ENCODE measurements at regions not wholly inside any gene's neighbourhood (a gene's known extent, or its start where the extent isn't known, plus 50 kb on each side); places are given as distances from the start of the nearest gene placed in this dataset.

DNA sequence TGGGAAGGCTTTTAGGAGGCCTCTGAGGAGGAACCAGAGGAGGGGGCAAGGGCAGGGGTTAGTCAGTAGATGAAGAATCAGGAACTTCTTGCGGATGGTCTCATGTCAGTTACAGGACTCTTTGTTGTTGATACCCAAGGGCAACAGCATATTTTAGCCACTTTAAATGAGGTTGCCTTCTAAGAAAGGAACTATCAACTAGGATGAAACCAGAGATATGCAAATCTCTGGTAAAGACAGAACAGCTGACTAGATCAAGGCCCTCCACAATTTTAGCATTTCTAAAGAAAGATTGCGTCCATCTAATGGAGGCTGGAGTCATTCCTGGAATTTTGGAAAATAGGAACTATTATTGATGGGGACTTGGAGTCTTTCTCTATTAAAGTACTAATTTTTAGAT is 57.7 kb upstream of the KLF4 start:
- intact Hi-C loops (cut with DNase I): no loop called here
- 100% methylated on average over 2 of the region's 2 CpGs for WGBS

DNA sequence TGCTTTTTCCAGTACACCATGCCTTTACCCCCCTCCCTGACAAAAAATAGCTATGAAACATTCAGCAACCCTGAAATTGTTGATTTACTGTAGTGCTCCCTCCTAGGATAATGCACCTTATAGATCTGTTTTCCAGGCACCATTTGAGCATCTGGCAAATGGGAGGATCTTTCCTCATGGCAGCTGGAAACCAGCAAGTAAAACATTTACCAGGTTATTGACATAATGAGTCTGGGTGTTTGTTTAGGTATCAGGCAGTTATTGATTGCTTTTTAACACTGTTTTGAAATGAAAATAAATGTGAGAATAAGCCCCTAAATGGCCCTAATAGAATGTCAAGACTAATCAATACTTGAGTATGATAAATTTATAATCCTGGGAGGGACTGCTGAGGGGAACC is 57.3 kb upstream of the KLF4 start:
- H3K4me3 ChIP-seq: no peak overlapping the region
- H3K4me1 ChIP-seq: peaks cover 3 to 17% (median 13%) of the 10 kb centered on the region in 4 donors
- no peak for TF ChIP-seq POLR2A (IDR thresholded peaks at IDR 0.05; ENCODE audit: low read depth)
- TF ChIP-seq POLR2AphosphoS5 (IDR thresholded peaks at IDR 0.05): no peak
- TF ChIP-seq, protein P1, sequence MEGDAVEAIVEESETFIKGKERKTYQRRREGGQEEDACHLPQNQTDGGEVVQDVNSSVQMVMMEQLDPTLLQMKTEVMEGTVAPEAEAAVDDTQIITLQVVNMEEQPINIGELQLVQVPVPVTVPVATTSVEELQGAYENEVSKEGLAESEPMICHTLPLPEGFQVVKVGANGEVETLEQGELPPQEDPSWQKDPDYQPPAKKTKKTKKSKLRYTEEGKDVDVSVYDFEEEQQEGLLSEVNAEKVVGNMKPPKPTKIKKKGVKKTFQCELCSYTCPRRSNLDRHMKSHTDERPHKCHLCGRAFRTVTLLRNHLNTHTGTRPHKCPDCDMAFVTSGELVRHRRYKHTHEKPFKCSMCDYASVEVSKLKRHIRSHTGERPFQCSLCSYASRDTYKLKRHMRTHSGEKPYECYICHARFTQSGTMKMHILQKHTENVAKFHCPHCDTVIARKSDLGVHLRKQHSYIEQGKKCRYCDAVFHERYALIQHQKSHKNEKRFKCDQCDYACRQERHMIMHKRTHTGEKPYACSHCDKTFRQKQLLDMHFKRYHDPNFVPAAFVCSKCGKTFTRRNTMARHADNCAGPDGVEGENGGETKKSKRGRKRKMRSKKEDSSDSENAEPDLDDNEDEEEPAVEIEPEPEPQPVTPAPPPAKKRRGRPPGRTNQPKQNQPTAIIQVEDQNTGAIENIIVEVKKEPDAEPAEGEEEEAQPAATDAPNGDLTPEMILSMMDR (IDR thresholded peaks at IDR 0.05): no peak
- TF ChIP-seq EP300 (IDR thresholded peaks at IDR 0.05): no peak
- no peaks in the 10 kb centered on the region for H3K36me3 ChIP-seq
- H3K27ac ChIP-seq (replicated peaks in 1 of 4): no peak overlapping the region
- no peaks in the 10 kb centered on the region for H3K27me3 ChIP-seq
- no peak for DNase-seq (ENCODE audit: extremely low spot score)
- intact Hi-C loops (cut with DNase I): no loop called here
- no peaks in the 10 kb centered on the region for H3K9me3 ChIP-seq

More for the DNA sequence above, 57.7 kb upstream of the KLF4 start:
- no peak for DNase-seq (ENCODE audit: extremely low spot score)
- Histone ChIP-seq H3K4me3 (no peak overlapping the region), H3K4me1 (peaks cover 3 to 17% (median 13%) of the 10 kb centered on the region in 4 donors), H3K27ac (replicated peaks in 1 of 4) (no peak overlapping the region), H3K36me3 (no peaks in the 10 kb centered on the region), H3K27me3 (no peaks in the 10 kb centered on the region), H3K9me3 (no peaks in the 10 kb centered on the region)
- TF ChIP-seq, protein P1 (IDR thresholded peaks at IDR 0.05): no peak
- TF ChIP-seq POLR2AphosphoS5 (IDR thresholded peaks at IDR 0.05) (no peak), POLR2A (IDR thresholded peaks at IDR 0.05; ENCODE audit: low read depth) (no peak), EP300 (IDR thresholded peaks at IDR 0.05) (no peak)

DNA sequence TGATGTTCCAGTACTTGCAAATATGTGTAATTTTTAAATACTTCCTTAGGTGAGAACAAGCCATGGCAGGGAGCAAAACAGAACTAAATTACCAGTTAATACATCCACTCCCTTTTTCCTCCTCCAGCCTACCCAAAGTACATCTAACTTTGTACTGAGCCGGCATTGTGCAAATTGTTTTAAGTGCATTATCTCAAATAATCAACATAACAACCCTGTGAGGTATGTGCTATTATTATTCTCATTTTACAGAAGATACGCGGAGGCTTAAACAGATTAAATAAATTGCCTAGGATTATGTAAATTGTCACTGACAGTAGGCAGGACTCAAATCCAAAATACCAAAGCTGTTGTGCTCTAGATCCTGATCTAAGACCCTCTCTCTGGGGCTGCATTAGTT is 55.5 kb upstream of the KLF4 start:
- H3K9me3 ChIP-seq: no peaks in the 10 kb centered on the region
- WGBS: 87% methylated on average over 3 of the region's 3 CpGs
- no peak for DNase-seq (ENCODE audit: extremely low spot score)
- intact Hi-C loops (cut with DNase I): no loop called here
- no peaks in the 10 kb centered on the region for H3K27me3 ChIP-seq
- no peak for TF ChIP-seq EP300 (IDR thresholded peaks at IDR 0.05)
- no peak for TF ChIP-seq POLR2A (IDR thresholded peaks at IDR 0.05; ENCODE audit: low read depth)
- no peak for TF ChIP-seq POLR2AphosphoS5 (IDR thresholded peaks at IDR 0.05)
- TF ChIP-seq, protein P1 (IDR thresholded peaks at IDR 0.05): no peak
- no peak overlapping the region for H3K4me3 ChIP-seq
- H3K36me3 ChIP-seq: no peaks in the 10 kb centered on the region
- H3K27ac ChIP-seq (replicated peaks in 1 of 4): no peak overlapping the region
- H3K4me1 ChIP-seq: peaks cover 3 to 24% (median 14%) of the 10 kb centered on the region in 4 donors

DNA sequence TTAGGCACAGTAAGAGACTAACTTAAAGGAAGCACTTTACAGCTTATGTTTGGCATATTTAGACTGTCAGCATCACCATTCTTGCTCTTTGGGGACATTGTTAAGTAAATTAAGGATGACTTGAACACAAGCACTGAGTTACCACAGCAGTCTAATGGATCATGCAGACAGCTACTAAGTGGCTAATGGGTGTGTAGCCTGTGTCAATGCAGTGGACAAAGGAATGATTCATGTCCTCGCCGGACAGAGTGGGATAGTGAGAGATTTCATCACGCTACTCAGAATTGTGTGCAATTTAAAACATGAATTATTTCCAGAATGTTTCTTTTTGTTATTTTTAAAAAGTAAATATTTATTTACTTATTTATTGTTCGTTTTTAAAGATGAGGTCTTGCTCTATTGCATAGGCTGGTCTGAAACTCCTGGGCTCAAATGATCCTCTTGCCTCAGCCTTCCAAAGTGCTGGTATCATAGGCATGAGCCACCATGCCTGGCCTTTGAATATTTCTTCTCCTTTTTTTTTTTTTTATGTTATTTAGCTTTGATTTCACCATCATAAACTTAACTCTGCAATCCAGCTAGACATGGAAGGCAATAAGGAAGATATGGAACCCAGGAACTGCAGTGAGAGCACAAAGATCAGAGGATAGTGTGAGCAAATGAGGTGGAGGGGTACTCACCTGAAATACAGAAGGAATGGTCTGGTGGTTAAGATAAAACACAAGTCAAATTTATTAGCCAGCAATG is 53.0 kb upstream of the KLF4 start:
- no peak for DNase-seq (ENCODE audit: extremely low spot score)
- TF ChIP-seq POLR2A (IDR thresholded peaks at IDR 0.05; ENCODE audit: low read depth) (no peak), EP300 (IDR thresholded peaks at IDR 0.05) (no peak), POLR2AphosphoS5 (IDR thresholded peaks at IDR 0.05) (no peak)
- TF ChIP-seq, protein P1 (IDR thresholded peaks at IDR 0.05): no peak
- 85% methylated on average over 4 of the region's 4 CpGs for WGBS
- H3K4me1 ChIP-seq: peaks cover 0 to 16% (median 5%) of the 10 kb centered on the region in 4 donors
- no peaks in the 10 kb centered on the region for H3K27me3 ChIP-seq
- H3K36me3 ChIP-seq: no peaks in the 10 kb centered on the region
- H3K27ac ChIP-seq (replicated peaks in 1 of 4): no peak overlapping the region
- intact Hi-C loops (cut with DNase I): no loop called here
- H3K4me3 ChIP-seq: no peak overlapping the region
- no peaks in the 10 kb centered on the region for H3K9me3 ChIP-seq

DNA sequence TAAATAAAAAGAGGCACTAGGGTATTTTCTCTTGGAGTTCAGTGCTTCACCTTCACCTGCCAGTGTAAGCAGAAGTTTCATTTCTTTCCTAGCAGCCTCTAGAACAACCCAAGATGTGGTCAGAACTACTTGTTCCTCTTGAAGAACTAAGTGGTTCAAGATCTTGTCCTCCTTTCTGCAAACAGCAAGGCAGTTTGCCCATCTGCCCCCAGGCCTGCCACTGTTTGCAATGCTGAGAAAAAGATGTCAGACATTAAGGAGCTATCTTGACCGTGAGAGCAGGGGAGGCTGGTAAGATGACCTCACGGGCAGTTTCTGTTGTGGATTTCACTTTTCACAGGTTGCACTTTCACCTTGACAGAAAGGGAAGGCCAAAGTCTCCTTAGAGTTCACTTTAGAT is 52.0 kb upstream of the KLF4 start:
- Histone ChIP-seq H3K36me3 (no peaks in the 10 kb centered on the region), H3K27ac (replicated peaks in 1 of 4) (no peak overlapping the region), H3K4me1 (peaks cover 0 to 14% (median 4%) of the 10 kb centered on the region in 4 donors), H3K27me3 (no peaks in the 10 kb centered on the region), H3K4me3 (no peak overlapping the region), H3K9me3 (no peaks in the 10 kb centered on the region)
- 79% methylated on average over 2 of the region's 2 CpGs for WGBS
- no peak for DNase-seq (ENCODE audit: extremely low spot score)
- intact Hi-C loops (cut with DNase I): no loop called here
- TF ChIP-seq EP300 (IDR thresholded peaks at IDR 0.05) (no peak), POLR2AphosphoS5 (IDR thresholded peaks at IDR 0.05) (no peak)
